Kidney (tissue), 13 donors: ENCODE measurements at regions not wholly inside any gene's neighbourhood (a gene's known extent, or its start where the extent isn't known, plus 50 kb on each side); places are given as distances from the start of the nearest gene placed in this dataset.
A peak's percentile ranks its signal among the peaks of the same experiment; 100 is the strongest.

ENCODE experiments used
- DNase-seq, 5 donors: peaks; one replicate each; pipeline ENCODE4 v3.0.0-alpha.2; 2013 to 2020
- FAIRE-seq: peaks from 2 replicates; lab custom pipeline; 2012; peaks lifted over from hg19 to GRCh38; lab: Jason Lieb, UNC
- H3K27ac ChIP-seq, 2 donors: one replicate each; pipeline ENCODE4 v1.7.0; 2013; ENCODE audit warnings: low read depth in 2 of 2, low read length in 2 of 2, inconsistent platforms in 1 of 2
- H3K27me3 ChIP-seq: one replicate; pipeline ENCODE4 v1.7.1; 2013; ENCODE audit warnings: low read length, inconsistent platforms; ENCODE audit not compliant: control insufficient read depth, insufficient read depth
- H3K36me3 ChIP-seq, 3 donors: one replicate each; pipeline versions ENCODE4 v1.7.0 to v1.7.1; 2013; ENCODE audit warnings: low read length in 3 of 3, control low read depth in 1 of 3, inconsistent platforms in 1 of 3; ENCODE audit not compliant: insufficient read depth in 3 of 3, control insufficient read depth in 2 of 3
- H3K4me1 ChIP-seq, 3 donors: one replicate each; pipeline versions ENCODE4 v1.7.0 to v1.7.1; 2013; ENCODE audit warnings: low read length in 3 of 3, inconsistent platforms in 1 of 3, low read depth in 1 of 3; ENCODE audit not compliant: control insufficient read depth in 2 of 3, insufficient read depth in 2 of 3
- H3K4me3 ChIP-seq, 3 donors: one replicate each; pipeline versions ENCODE4 v1.7.0 to v1.8.1; 2013; ENCODE audit warnings: low read length in 3 of 3, control low read depth in 1 of 3, inconsistent platforms in 1 of 3
- H3K9ac ChIP-seq, 3 donors: one replicate each; pipeline versions ENCODE4 v1.7.0 to v1.7.1; 2013; ENCODE audit warnings: low read length in 3 of 3, control low read depth in 1 of 3, inconsistent platforms in 1 of 3
- H3K9me3 ChIP-seq, 3 donors: one replicate each; pipeline versions ENCODE4 v1.7.0 to v1.7.1; 2013; ENCODE audit warnings: low read length in 3 of 3, control low read depth in 1 of 3, inconsistent platforms in 1 of 3; ENCODE audit not compliant: control insufficient read depth in 2 of 3, insufficient read depth in 1 of 3
- intact Hi-C: fragments of 100-400 bp; cut with DNase I; formaldehyde crosslinking; loops from one replicate; pipeline ENCODE4 v1.11.1; 2022
- TF ChIP-seq, protein P1 (sequence below): IDR thresholded peaks from 3 replicates; pipeline ENCODE4 v1.5.1; 2012; ENCODE audit warnings: mild to moderate bottlenecking, moderate library complexity, borderline replicate concordance; ENCODE audit not compliant: insufficient read depth; ENCODE audit errors: extremely low read depth
- donor health status: control.
- donor health status: control.
- donor health status: control.
- donor health status: control.
- donor health status: control.
- donor health status: DM: yes; HTN: yes; CAD: no.
- donor health status: Normal renal cell carcinoma (clear cell type).

- FAIRE-seq: no peak
- Histone ChIP-seq H3K27ac (no peak overlapping the region), H3K27me3 (no peaks in the 10 kb centered on the region), H3K9ac (no peak overlapping the region), H3K9me3 (no peaks in the 10 kb centered on the region), H3K36me3 (no peaks in the 10 kb centered on the region), H3K4me3 (no peak overlapping the region), H3K4me1 (no peaks in the 10 kb centered on the region)
- DNase-seq: no peak
- TF ChIP-seq, protein P1, sequence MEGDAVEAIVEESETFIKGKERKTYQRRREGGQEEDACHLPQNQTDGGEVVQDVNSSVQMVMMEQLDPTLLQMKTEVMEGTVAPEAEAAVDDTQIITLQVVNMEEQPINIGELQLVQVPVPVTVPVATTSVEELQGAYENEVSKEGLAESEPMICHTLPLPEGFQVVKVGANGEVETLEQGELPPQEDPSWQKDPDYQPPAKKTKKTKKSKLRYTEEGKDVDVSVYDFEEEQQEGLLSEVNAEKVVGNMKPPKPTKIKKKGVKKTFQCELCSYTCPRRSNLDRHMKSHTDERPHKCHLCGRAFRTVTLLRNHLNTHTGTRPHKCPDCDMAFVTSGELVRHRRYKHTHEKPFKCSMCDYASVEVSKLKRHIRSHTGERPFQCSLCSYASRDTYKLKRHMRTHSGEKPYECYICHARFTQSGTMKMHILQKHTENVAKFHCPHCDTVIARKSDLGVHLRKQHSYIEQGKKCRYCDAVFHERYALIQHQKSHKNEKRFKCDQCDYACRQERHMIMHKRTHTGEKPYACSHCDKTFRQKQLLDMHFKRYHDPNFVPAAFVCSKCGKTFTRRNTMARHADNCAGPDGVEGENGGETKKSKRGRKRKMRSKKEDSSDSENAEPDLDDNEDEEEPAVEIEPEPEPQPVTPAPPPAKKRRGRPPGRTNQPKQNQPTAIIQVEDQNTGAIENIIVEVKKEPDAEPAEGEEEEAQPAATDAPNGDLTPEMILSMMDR: no peak
- intact Hi-C loops: no loop called here
These were observed 79.1 kb upstream of the KLHL14 start for GRCh38 chr18:32851936-32852335.

- Histone ChIP-seq H3K27me3 (no peaks in the 10 kb centered on the region), H3K9ac (no peak overlapping the region), H3K4me1 (no peaks in the 10 kb centered on the region), H3K27ac (no peak overlapping the region), H3K4me3 (no peak overlapping the region), H3K9me3 (no peaks in the 10 kb centered on the region), H3K36me3 (no peaks in the 10 kb centered on the region)
- TF ChIP-seq, protein P1: no peak
- intact Hi-C loops: no loop called here
- FAIRE-seq (no peak), DNase-seq (no peak)
These were observed 76.0 kb upstream of the KLHL14 start for GRCh38 chr18:32848826-32849225.

GRCh38 chr18:32847691-32848090 is 74.9 kb upstream of the KLHL14 start:
- TF ChIP-seq, protein P1: no peak
- FAIRE-seq: no peak
- DNase-seq: peak in 4 of 5 donors; percentile 55 to 76 (median 65)
- intact Hi-C loops: no loop called here
- Histone ChIP-seq H3K9me3 (no peaks in the 10 kb centered on the region), H3K27ac (no peak overlapping the region), H3K36me3 (no peaks in the 10 kb centered on the region), H3K9ac (no peak overlapping the region), H3K4me1 (no peaks in the 10 kb centered on the region), H3K4me3 (no peak overlapping the region), H3K27me3 (no peaks in the 10 kb centered on the region)

- H3K27ac ChIP-seq: no peak overlapping the region
- H3K4me3 ChIP-seq: no peak overlapping the region
- no peak overlapping the region for H3K9ac ChIP-seq
- TF ChIP-seq, protein P1: no peak
- H3K27me3 ChIP-seq: no peaks in the 10 kb centered on the region
- no peak for DNase-seq
- no peak for FAIRE-seq
- intact Hi-C loops: no loop called here
- H3K4me1 ChIP-seq: no peaks in the 10 kb centered on the region
- H3K36me3 ChIP-seq: no peaks in the 10 kb centered on the region
- no peaks in the 10 kb centered on the region for H3K9me3 ChIP-seq
These were observed 74.1 kb upstream of the KLHL14 start for GRCh38 chr18:32846896-32847295.
